SK-N-SH treated with all-trans-retinoic acid at 6 μM for 48 hours (cell line): ENCODE measurements at regions not wholly inside any gene's neighbourhood (a gene's known extent, or its start where the extent isn't known, plus 50 kb on each side); places are given as distances from the start of the nearest gene placed in this dataset.
A peak's percentile ranks its signal among the peaks of the same experiment; 100 is the strongest.

ENCODE experiments used
- ATAC-seq: fragments of 200-7000 bp; cut with Tn5 transposase; 3 replicates; pipeline ENCODE4 v1.9.1; 2020; ENCODE audit warnings: mild to moderate bottlenecking, moderate library complexity
- ARNTL ChIP-seq: fragments of 450-650 bp; formaldehyde crosslinking; IDR thresholded peaks from 2 replicates; pipeline ENCODE4 v1.5.0; 2020; ENCODE audit warnings: low read depth, mild to moderate bottlenecking, moderate library complexity, borderline replicate concordance
- BACH2 ChIP-seq: fragments of 250-450 bp; sonication (Bioruptor Pico); IDR thresholded peaks from 2 replicates; pipeline ENCODE4 v1.9.0; 2021; ENCODE audit warnings: mild to moderate bottlenecking, borderline replicate concordance
- CREB5 ChIP-seq: fragments of 250-450 bp; sonication (Bioruptor Pico); IDR thresholded peaks from 2 replicates; pipeline ENCODE4 v1.5.1; 2020; ENCODE audit warnings: low read depth, mild to moderate bottlenecking, moderate library complexity
- CSRNP3 ChIP-seq: fragments of 250-450 bp; sonication (Bioruptor Pico); IDR thresholded peaks from 2 replicates; pipeline ENCODE4 v1.5.1; 2021; ENCODE audit warnings: mild to moderate bottlenecking, moderate library complexity
- ESRRG ChIP-seq: fragments of 250-450 bp; sonication (Bioruptor Pico); IDR thresholded peaks from 2 replicates; pipeline ENCODE4 v1.6.1; 2021; ENCODE audit warnings: mild to moderate bottlenecking
- GLIS3 ChIP-seq: fragments of 250-450 bp; sonication (Bioruptor Pico); IDR thresholded peaks from 2 replicates; pipeline ENCODE4 v1.5.0; 2020; ENCODE audit warnings: mild to moderate bottlenecking, moderate library complexity
- ISL1 ChIP-seq: fragments of 250-450 bp; sonication (Bioruptor Pico); IDR thresholded peaks from 2 replicates; pipeline ENCODE4 v2.1.2; 2022; ENCODE audit warnings: mild to moderate bottlenecking, moderate library complexity
- PATZ1 ChIP-seq: fragments of 250-450 bp; sonication (Bioruptor Pico); IDR thresholded peaks from 2 replicates; pipeline ENCODE4 v1.8.0; 2020; ENCODE audit warnings: mild to moderate bottlenecking, moderate library complexity, borderline replicate concordance
- POU6F1 ChIP-seq: fragments of 250-450 bp; sonication (Bioruptor Pico); IDR thresholded peaks from 2 replicates; pipeline ENCODE4 v1.8.0; 2021; ENCODE audit warnings: low read depth, mild to moderate bottlenecking, moderate library complexity, borderline replicate concordance
- PPARA ChIP-seq: fragments of 250-450 bp; sonication (Bioruptor Pico); IDR thresholded peaks from 2 replicates; pipeline ENCODE4 v1.5.0; 2020; ENCODE audit warnings: mild to moderate bottlenecking, borderline replicate concordance
- RARB ChIP-seq: fragments of 250-450 bp; sonication (Bioruptor Pico); IDR thresholded peaks from 2 replicates; pipeline ENCODE4 v1.8.0; 2021; ENCODE audit warnings: mild to moderate bottlenecking, moderate library complexity
- SNAI2 ChIP-seq: fragments of 250-450 bp; sonication (Bioruptor Pico); IDR thresholded peaks from 2 replicates; pipeline ENCODE4 v1.5.0; 2020; ENCODE audit warnings: mild to moderate bottlenecking, moderate library complexity
- TCF4 ChIP-seq: fragments of 250-450 bp; sonication (Bioruptor Pico); IDR thresholded peaks from 2 replicates; pipeline ENCODE4 v1.8.0; 2021; ENCODE audit warnings: mild to moderate bottlenecking, moderate library complexity, borderline replicate concordance
- TOX ChIP-seq: fragments of 250-450 bp; sonication (Bioruptor Pico); IDR thresholded peaks from 2 replicates; pipeline ENCODE4 v1.8.0; 2021; ENCODE audit warnings: mild to moderate bottlenecking, moderate library complexity, borderline replicate concordance
- TSHZ2 ChIP-seq: fragments of 250-450 bp; sonication (Bioruptor Pico); IDR thresholded peaks from 2 replicates; pipeline ENCODE4 v1.5.0; 2020; ENCODE audit warnings: mild to moderate bottlenecking, moderate library complexity
- ZC3H10 ChIP-seq: fragments of 250-450 bp; sonication (Bioruptor Pico); IDR thresholded peaks from 2 replicates; pipeline ENCODE4 v1.5.1; 2021; ENCODE audit warnings: mild to moderate bottlenecking, moderate library complexity
- ZFP3 ChIP-seq: fragments of 250-450 bp; sonication (Bioruptor Pico); IDR thresholded peaks from 2 replicates; pipeline ENCODE4 v1.5.0; 2020; ENCODE audit warnings: mild to moderate bottlenecking, moderate library complexity
- ZFP30 ChIP-seq: fragments of 450-650 bp; formaldehyde crosslinking; IDR thresholded peaks from 2 replicates; pipeline ENCODE4 v1.5.0; 2022; ENCODE audit warnings: mild to moderate bottlenecking, moderate library complexity
- ZNF565 ChIP-seq: fragments of 450-650 bp; formaldehyde crosslinking; conservative IDR thresholded peaks from 2 replicates; pipeline ENCODE4 v1.5.0; 2020; ENCODE audit warnings: low read depth, mild to moderate bottlenecking, moderate library complexity
- ZNF70 ChIP-seq: fragments of 450-650 bp; formaldehyde crosslinking; IDR thresholded peaks from 2 replicates; pipeline ENCODE4 v1.5.0; 2020; ENCODE audit warnings: mild to moderate bottlenecking, moderate library complexity
- ZNF8 ChIP-seq: fragments of 450-650 bp; formaldehyde crosslinking; IDR thresholded peaks from 2 replicates; pipeline ENCODE4 v1.5.0; 2020; ENCODE audit warnings: mild to moderate bottlenecking, moderate library complexity

GRCh38 chr14:27384124-27384523, 786.3 kb upstream of the NOVA1 start:
- TF ChIP-seq GLIS3 (CRISPR knock-in tag): no peak
- no peak for TF ChIP-seq ZFP30 (CRISPR knock-in tag)
- TF ChIP-seq RARB (CRISPR knock-in tag): no peak
- TF ChIP-seq ZNF565: no peak
- TF ChIP-seq PPARA (CRISPR knock-in tag): no peak
- ATAC-seq: no peak

- TF ChIP-seq BACH2 (CRISPR knock-in tag) (no peak), ZNF565 (no peak), ZNF8 (no peak), PPARA (CRISPR knock-in tag) (no peak), POU6F1 (CRISPR knock-in tag) (no peak), ARNTL (CRISPR knock-in tag) (no peak), ZC3H10 (CRISPR knock-in tag) (no peak), TOX (CRISPR knock-in tag) (no peak), ZFP30 (CRISPR knock-in tag) (no peak), ISL1 (no peak), TSHZ2 (CRISPR knock-in tag) (no peak), SNAI2 (CRISPR knock-in tag) (no peak), TCF4 (no peak), ZFP3 (CRISPR knock-in tag) (no peak), PATZ1 (CRISPR knock-in tag) (no peak), ESRRG (no peak), CREB5 (CRISPR knock-in tag) (no peak)
- no peak for ATAC-seq
These were observed 788.6 kb upstream of the NOVA1 start for GRCh38 chr14:27386391-27386790.

- TF ChIP-seq ISL1 (peak; percentile 91), TCF4 (no peak)
- TF ChIP-seq, all 23 proteins: peak for 1
- peak; percentile 27; the same call in 1 of the 3 replicates for ATAC-seq
These were observed 789.6 kb upstream of the NOVA1 start for GRCh38 chr14:27387463-27387862.

GRCh38 chr14:27389402-27389801, 791.6 kb upstream of the NOVA1 start:
- ATAC-seq: peak; percentile 50; the same call in 2 of the 3 replicates
- TF ChIP-seq CREB5 (CRISPR knock-in tag): no peak
- TF ChIP-seq ISL1: peak; percentile 81

- ATAC-seq: no peak
- TF ChIP-seq ZNF70 (CRISPR knock-in tag) (no peak), ZNF565 (no peak), SNAI2 (CRISPR knock-in tag) (no peak), ZC3H10 (CRISPR knock-in tag) (no peak), CSRNP3 (CRISPR knock-in tag) (no peak)
These were observed 792.3 kb upstream of the NOVA1 start for GRCh38 chr14:27390155-27390554.
